H1 (cell line): ENCODE measurements at regions not wholly inside any gene's neighbourhood (a gene's known extent, or its start where the extent isn't known, plus 50 kb on each side); places are given as distances from the start of the nearest gene placed in this dataset.

Experiments used
- CBX5 ChIP-seq: fragments of 300-800, 300-1000 bp; sonication (generic); IDR thresholded peaks from 2 replicates; pipeline ENCODE4 v1.7.1; 2016; ENCODE audit warnings: antibody characterized with exemption, low read length, low read depth
- CHD7 ChIP-seq: fragments of 300-600 bp; sonication (generic); IDR thresholded peaks from 2 replicates; pipeline ENCODE4 v1.7.1; 2012; ENCODE audit warnings: low read length, moderate library complexity, mild to moderate bottlenecking, inconsistent platforms; ENCODE audit not compliant: insufficient replicate concordance
- EZH2 ChIP-seq: fragments of 200-600 bp; sonication (generic); IDR thresholded peaks from 2 replicates; pipeline ENCODE4 v1.7.1; 2012; ENCODE audit warnings: low read depth, mild to moderate bottlenecking, moderate library complexity, low read length, inconsistent platforms; ENCODE audit not compliant: severe bottlenecking
- HDAC2 ChIP-seq, 2 experiments: fragments of 300-600 bp in 1 of 2; sonication (generic) in 1 of 2; IDR thresholded peaks; 2 replicates each; pipeline ENCODE4 v1.6.1; 2011 to 2012; ENCODE audit warnings: low read depth in 2 of 2, low read length in 2 of 2, mild to moderate bottlenecking in 2 of 2, moderate library complexity in 2 of 2, borderline replicate concordance in 1 of 2, inconsistent platforms in 1 of 2
- POLR2A ChIP-seq, 2 experiments: IDR thresholded peaks; 1 replicate in 1 of 2; 2 replicates in 1 of 2; pipeline ENCODE4 v1.6.1; 2011; ENCODE audit warnings: low read depth in 2 of 2, low read length in 2 of 2, mild to moderate bottlenecking in 2 of 2; ENCODE audit errors: control extremely low read depth in 1 of 2
- POLR2AphosphoS5 ChIP-seq: IDR thresholded peaks from 2 replicates; pipeline ENCODE4 v1.6.1; 2011; ENCODE audit warnings: low read depth, low read length
- POU5F1 ChIP-seq: IDR thresholded peaks from 2 replicates; pipeline ENCODE4 v1.6.1; 2011; ENCODE audit warnings: low read depth, mild to moderate bottlenecking, low read length, moderate library complexity
- RFX5 ChIP-seq: IDR thresholded peaks from 2 replicates; pipeline ENCODE4 v1.6.1; 2011; ENCODE audit warnings: low read depth, low read length, improper control_type of control experiment, borderline replicate concordance
- SIX5 ChIP-seq: IDR thresholded peaks from 2 replicates; pipeline ENCODE4 v1.6.1; 2011; ENCODE audit warnings: mild to moderate bottlenecking, low read depth, low read length
- SP1 ChIP-seq: IDR thresholded peaks from 2 replicates; pipeline ENCODE4 v1.6.1; 2011; ENCODE audit warnings: low read depth, low read length
- SP4 ChIP-seq: IDR thresholded peaks from 2 replicates; pipeline ENCODE4 v1.6.1; 2012; ENCODE audit warnings: low read length, inconsistent platforms
- TAF1 ChIP-seq: IDR thresholded peaks from 2 replicates; pipeline ENCODE4 v1.6.1; 2011; ENCODE audit warnings: mild to moderate bottlenecking, low read depth, low read length
- TEAD4 ChIP-seq: IDR thresholded peaks from 2 replicates; pipeline ENCODE4 v1.6.1; 2012; ENCODE audit warnings: low read depth, low read length, inconsistent platforms, mixed read lengths
- YY1 ChIP-seq: IDR thresholded peaks from 2 replicates; pipeline ENCODE4 v1.6.1; 2011; ENCODE audit warnings: low read depth, mild to moderate bottlenecking, low read length

- TF ChIP-seq CHD7, result no peak
- TF ChIP-seq CBX5, result no peak
- TF ChIP-seq SP1, result no peak
- TF ChIP-seq POU5F1, result no peak
- no peak for TF ChIP-seq SP4
- TF ChIP-seq TEAD4, result no peak
- no peak for TF ChIP-seq POLR2AphosphoS5
- no peak for TF ChIP-seq EZH2
- no peak for TF ChIP-seq SIX5
- TF ChIP-seq YY1, result no peak
- no peak for TF ChIP-seq RFX5
- TF ChIP-seq TAF1, result no peak
- no peak for TF ChIP-seq POLR2A (IDR thresholded peaks at IDR 0.05; ENCODE audit: control extremely low read depth in 1 of 2, low read depth in 2 of 2, low read length in 2 of 2)
- no peak for TF ChIP-seq HDAC2 (IDR thresholded peaks at IDR 0.05; ENCODE audit: borderline replicate concordance in 1 of 2, low read depth in 2 of 2, low read length in 2 of 2)
Measured at GRCh38 chr3:115520241-115520640, 103.1 kb upstream of the GAP43 start (continued).
